ENCODE measurements at regions not wholly inside any gene's neighbourhood (a gene's known extent, or its start where the extent isn't known, plus 50 kb on each side); places are given as distances from the start of the nearest gene placed in this dataset.

DNA sequence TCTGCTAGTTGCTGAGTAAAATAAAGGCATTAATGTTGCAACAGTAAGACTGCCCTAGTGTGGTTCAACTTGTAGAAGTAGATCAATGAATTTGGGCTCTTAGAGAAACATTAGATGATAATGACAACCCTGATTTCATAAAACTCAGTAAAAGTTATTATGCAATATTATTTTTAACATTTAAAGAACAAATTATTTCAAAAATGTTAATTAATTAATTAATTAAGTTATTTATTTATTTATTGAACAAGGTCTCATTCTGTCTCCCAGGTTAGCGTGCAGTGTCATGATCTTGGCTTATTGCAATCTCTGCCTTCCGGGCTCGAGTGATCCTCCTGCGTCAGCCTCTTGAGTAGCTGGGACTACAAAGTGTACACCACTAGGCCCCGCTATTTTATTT is 1016.4 kb downstream of the VRK1 start:
- no peak overlapping the region for H3K4me3 ChIP-seq (ENCODE audit: control insufficient read depth, low read depth, low read length)
- DNase-seq (ENCODE audit: low read depth): no peak
- TF ChIP-seq CTCF (conservative IDR thresholded peaks at IDR 0.05; ENCODE audit: control insufficient read depth, insufficient read depth, low read depth, low read length): no peak

- TF ChIP-seq CTCF (conservative IDR thresholded peaks at IDR 0.05; ENCODE audit: control insufficient read depth, insufficient read depth, low read depth, low read length): no peak
- H3K4me3 ChIP-seq (ENCODE audit: control insufficient read depth, low read depth, low read length): no peak overlapping the region
- DNase-seq (ENCODE audit: low read depth): no peak
Observed at GRCh38 chr14:97820781-97821180, 1023.6 kb downstream of the VRK1 start.

- DNase-seq (ENCODE audit: low read depth): no peak
- TF ChIP-seq CTCF (conservative IDR thresholded peaks at IDR 0.05; ENCODE audit: control insufficient read depth, insufficient read depth, low read depth, low read length): no peak
Observed at GRCh38 chr14:97824218-97824617, 1027.0 kb downstream of the VRK1 start.

DNA sequence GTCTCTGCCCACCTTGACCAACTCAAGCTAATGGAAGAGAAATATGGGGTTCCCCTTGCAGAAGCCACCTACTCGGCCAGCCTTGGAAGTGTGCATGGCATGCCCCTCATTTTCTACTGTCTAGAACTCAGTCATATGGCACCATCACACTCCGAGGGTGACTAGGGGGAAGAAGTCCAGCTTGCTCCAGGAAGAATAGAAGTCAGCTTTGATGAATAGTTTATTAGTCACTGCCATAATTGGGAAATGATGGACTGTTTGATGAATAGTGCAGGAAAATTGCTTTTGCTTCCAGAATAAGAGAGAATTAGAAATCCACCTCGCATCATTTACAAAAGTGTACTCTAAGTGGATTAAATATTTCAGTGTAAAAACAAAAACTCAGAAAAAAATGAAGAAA is 1030.6 kb downstream of the VRK1 start:
- peak; percentile 15 for DNase-seq (ENCODE audit: low read depth)

More at GRCh38 chr14:97824218-97824617, 1027.0 kb downstream of the VRK1 start:
- H3K4me3 ChIP-seq (ENCODE audit: control insufficient read depth, low read depth, low read length): no peak overlapping the region

GRCh38 chr14:97832776-97833175 is 1035.6 kb downstream of the VRK1 start:
- no peak for DNase-seq (ENCODE audit: low read depth)
- TF ChIP-seq CTCF (conservative IDR thresholded peaks at IDR 0.05; ENCODE audit: control insufficient read depth, insufficient read depth, low read depth, low read length): no peak
- H3K4me3 ChIP-seq (ENCODE audit: control insufficient read depth, low read depth, low read length): no peak overlapping the region

More for the DNA sequence above, 1030.6 kb downstream of the VRK1 start:
- TF ChIP-seq CTCF (conservative IDR thresholded peaks at IDR 0.05; ENCODE audit: control insufficient read depth, insufficient read depth, low read depth, low read length): no peak
- no peak overlapping the region for H3K4me3 ChIP-seq (ENCODE audit: control insufficient read depth, low read depth, low read length)

DNA sequence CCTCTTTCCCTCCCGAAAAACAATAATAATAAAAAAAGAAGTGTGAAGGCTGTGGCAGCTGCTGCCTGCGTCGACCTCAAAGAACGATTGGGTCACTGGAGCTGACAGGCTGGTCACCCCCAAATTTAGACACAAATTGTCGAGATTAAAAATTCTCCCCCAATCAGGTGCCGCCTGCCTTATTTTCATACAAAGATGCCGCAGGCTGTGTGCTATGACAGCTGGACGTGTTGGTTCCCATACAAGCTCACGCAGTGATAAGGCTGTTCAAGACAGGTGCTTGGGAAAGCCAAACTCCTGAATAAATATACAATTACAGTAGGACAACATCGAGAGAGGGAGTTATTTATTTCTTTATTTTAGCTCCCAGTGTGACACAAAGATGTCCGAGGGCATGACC is 1041.8 kb downstream of the VRK1 start:
- H3K4me3 ChIP-seq (ENCODE audit: control insufficient read depth, low read depth, low read length): no peak overlapping the region
- no peak for TF ChIP-seq CTCF (conservative IDR thresholded peaks at IDR 0.05; ENCODE audit: control insufficient read depth, insufficient read depth, low read depth, low read length)
- no peak for DNase-seq (ENCODE audit: low read depth)

GRCh38 chr14:97840159-97840558 is 1043.0 kb downstream of the VRK1 start:
- no peak overlapping the region for H3K4me3 ChIP-seq (ENCODE audit: control insufficient read depth, low read depth, low read length)
- TF ChIP-seq CTCF (conservative IDR thresholded peaks at IDR 0.05; ENCODE audit: control insufficient read depth, insufficient read depth, low read depth, low read length): no peak
- DNase-seq (ENCODE audit: low read depth): no peak

Data from fibroblast of mammary gland (primary cell).